Stimulated activated CD4-positive, alpha-beta T cell treated with anti-CD3 and anti-CD28 coated beads, Interleukin-4, amount 100 ng/mL, for 24 hours (primary cell): ENCODE measurements at regions not wholly inside any gene's neighbourhood (a gene's known extent, or its start where the extent isn't known, plus 50 kb on each side); places are given as distances from the start of the nearest gene placed in this dataset.

Experiments
- DNase-seq: peaks from one replicate; pipeline ENCODE4 v3.0.0-alpha.2; 2020

- no peak for DNase-seq
These were observed 363.7 kb downstream of the NXPE2 start for GRCh38 chr11:115042002-115042401.

GRCh38 chr11:115047631-115048030 lies 369.3 kb downstream of the NXPE2 start:
- DNase-seq: no peak

GRCh38 chr11:115049796-115050195 lies 371.5 kb downstream of the NXPE2 start:
- DNase-seq: no peak

- DNase-seq: no peak
These were observed 372.4 kb downstream of the NXPE2 start for GRCh38 chr11:115050756-115051155.

DNA sequence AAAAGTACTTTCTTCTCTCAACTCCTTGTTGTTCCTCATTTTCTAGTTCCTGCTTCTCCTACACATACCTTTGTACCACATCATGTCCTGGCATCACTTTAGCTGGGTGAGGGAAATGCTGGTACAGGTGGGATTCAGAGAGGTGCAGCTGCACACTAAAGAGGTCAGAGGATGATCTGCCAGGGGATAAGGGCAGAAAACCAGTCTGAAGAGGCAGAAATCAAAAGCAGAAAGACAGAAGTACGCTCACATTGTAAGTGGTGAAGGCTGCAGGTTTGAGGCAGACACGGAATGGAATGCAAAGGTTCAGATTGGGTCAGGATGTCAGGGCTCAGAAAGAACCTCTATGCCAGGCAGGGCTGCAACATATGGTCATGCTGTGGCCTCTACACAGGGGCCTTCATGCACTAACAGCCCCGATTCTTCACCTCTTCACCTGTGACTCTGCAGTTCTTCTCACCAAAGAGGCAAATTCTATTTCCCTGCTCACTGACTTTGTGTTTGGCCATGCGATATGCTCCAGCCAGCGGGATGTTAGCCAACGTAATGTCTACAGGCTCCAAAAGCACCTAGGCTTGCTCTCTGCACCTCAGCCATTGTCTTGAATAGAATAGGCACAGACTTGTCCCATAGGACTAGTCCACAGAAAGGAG lies 373.7 kb downstream of the NXPE2 start:
- DNase-seq: no peak

GRCh38 chr11:115052601-115053000 lies 374.3 kb downstream of the NXPE2 start:
- no peak for DNase-seq

DNA sequence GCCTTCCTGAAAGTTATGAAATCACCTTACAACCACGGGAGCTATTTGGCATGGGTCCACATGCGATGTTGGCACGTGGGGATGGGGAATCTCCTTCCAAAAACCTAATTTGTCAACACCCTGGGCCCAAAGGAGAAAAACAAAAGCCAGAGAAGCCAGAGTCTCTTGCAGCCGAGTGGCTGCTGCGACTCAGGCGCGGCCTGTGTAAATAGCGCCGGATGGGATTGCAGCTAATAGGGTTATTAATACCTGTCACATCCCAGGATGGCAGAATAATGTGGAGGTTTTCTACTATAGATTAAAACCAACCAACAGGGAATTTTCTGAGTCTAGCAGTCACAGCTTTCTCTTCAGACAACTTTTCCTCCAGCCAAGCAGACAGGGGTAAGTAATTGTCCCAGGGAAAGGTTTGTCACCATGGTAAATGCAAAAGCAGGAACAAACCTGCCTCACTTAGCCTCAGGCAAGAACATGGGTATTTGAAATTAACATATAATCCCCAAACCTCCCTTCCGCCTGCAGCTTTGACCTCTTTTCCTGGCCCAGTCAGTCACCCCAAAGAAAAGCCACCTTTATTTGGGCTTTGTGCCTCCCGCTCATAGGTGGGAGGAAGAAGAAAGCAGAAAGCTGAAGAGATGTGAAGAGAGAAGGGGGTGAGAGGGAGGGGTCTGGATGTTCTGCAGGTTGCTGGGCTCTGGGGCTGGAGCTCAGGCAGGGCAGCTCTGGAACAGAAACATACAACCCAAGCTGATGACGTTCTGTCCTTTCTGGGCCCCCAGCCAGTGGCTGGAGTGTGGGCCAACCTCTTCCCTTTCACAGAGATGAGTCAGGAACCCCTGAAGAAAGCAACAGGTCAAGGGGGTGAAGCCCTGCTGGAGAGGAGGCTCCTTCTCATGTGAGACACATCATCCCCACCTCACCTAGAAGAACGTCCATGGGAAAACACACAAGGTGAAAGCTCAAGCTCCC lies 376.5 kb downstream of the NXPE2 start:
- DNase-seq: no peak

DNA sequence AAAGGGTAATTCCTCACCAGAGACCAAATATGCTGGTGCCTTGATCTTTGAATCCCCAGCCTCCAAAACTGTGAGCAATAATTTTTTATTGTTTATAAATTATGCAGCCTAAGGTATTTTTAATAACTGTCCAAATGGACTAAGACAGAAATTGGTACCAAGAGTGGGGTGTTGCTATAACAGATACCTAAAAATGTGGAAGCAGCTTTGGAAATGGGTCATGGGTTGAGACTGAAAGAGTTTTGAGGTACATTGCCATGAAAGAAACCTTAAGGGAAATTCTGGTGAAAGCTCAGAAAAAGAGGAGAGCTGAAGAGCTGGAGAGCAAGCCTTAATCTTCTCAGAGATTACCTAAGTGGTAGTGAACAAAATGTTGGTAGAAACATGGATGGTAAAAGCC lies 378.2 kb downstream of the NXPE2 start:
- no peak for DNase-seq

DNA sequence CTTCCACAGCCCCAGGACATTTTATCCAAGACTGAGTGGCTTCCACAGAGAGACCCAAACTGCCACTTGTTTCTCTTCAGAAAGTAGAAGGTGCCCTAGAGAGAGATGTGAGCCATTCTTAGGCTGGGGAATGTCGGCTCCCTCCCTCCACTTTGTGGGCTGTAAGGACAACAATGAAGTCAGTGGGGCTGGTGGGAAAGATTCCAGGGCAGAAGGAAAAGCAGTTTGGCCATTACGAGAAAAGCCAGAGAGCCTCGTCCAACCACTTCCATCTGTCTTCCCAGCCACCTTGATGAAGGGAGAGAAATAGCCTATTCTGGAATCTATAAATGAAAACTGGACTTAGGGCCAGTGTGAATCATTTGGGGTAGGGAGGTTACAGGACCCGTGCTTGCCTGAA lies 382.5 kb downstream of the NXPE2 start:
- no peak for DNase-seq

- DNase-seq: no peak
These were observed 387.0 kb downstream of the NXPE2 start for GRCh38 chr11:115065314-115065713.

GRCh38 chr11:115065830-115066664 lies 387.7 kb downstream of the NXPE2 start:
- no peak for DNase-seq

GRCh38 chr11:115067471-115067870 lies 389.1 kb downstream of the NXPE2 start:
- DNase-seq: no peak

- no peak for DNase-seq
These were observed 389.7 kb downstream of the NXPE2 start for GRCh38 chr11:115067900-115068530.

DNA sequence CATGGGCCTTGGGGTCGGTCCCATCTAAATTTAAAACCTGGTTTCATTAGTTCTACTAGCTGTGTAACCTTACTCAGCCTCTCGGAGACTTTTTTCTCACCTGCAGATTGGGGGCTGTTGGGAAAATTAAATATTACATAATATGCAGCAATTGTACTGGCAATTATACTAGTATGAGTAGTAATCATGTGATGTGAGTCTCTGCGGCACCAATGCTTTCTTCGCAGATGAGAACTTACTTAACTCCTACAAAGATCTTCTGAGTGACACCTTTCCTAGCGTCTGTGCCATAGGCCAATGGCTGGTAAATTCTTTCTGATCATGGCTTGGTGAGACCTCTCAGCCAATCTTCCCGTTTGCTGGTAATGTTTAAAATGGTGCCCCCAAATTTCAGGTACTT lies 391.3 kb downstream of the NXPE2 start:
- no peak for DNase-seq

DNA sequence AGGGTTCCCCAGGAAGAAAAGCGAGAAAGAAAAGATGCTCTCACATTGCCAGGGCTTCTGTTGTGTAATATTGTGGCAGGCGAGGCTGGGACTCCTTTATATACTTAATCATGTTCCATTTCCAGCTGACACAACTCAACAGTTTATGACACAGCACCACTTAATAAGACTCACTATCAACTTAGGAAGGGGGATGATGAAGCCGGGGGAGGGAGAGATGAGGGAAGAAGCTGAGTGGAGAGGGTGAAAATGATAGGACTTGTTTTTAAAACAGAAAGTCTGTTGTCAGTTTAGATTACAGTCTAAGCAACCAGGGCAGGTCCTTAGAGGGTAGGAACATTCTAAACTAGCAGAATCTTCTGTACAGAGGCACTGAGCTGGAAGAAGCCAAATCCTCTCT lies 397.0 kb downstream of the NXPE2 start:
- no peak for DNase-seq

DNA sequence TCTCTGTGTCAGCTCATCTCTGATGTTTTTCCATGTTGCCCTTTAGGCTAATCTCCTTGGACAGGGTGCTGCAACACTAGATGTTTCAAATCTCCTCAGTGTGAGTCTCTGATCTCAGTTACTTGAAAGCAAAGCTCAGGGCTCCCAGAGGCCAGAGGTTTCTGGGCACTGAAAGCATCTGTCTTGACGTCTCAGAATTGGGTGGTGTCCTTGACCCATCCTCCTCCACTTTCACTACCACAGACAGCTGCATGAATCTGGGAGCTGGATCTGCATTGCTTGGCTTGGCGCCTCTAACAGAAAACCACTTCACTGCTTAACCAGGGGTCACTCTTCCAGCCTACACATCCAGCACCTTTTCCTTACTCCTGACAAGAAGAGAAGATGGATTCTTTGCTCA lies 399.4 kb downstream of the NXPE2 start:
- no peak for DNase-seq

GRCh38 chr11:115078461-115079438 lies 400.4 kb downstream of the NXPE2 start:
- DNase-seq: no peak

GRCh38 chr11:115080923-115081680 lies 402.8 kb downstream of the NXPE2 start:
- no peak for DNase-seq

GRCh38 chr11:115081972-115082371 lies 403.6 kb downstream of the NXPE2 start:
- no peak for DNase-seq

GRCh38 chr11:115083144-115083806 lies 404.9 kb downstream of the NXPE2 start:
- no peak for DNase-seq
